Parathyroid adenoma (tissue), 2 donors: ENCODE measurements at regions not wholly inside any gene's neighbourhood (a gene's known extent, or its start where the extent isn't known, plus 50 kb on each side); places are given as distances from the start of the nearest gene placed in this dataset.

Experiments used
- H2AFZ ChIP-seq: fragments of 300-600 bp; sonication (generic); one replicate; pipeline ENCODE4 v1.7.0; 2017; ENCODE audit warnings: antibody characterized with exemption, mild to moderate bottlenecking
- H3K27ac ChIP-seq: fragments of 300-600 bp; sonication (generic); one replicate; pipeline ENCODE4 v1.7.0; 2017
- H3K27me3 ChIP-seq: fragments of 300-600 bp; sonication (generic); one replicate; pipeline ENCODE4 v1.7.0; 2017; ENCODE audit warnings: low read length; ENCODE audit not compliant: control insufficient read depth, insufficient read depth
- H3K36me3 ChIP-seq: fragments of 300-600 bp; sonication (generic); one replicate; pipeline ENCODE4 v1.7.0; 2017; ENCODE audit warnings: low read length; ENCODE audit not compliant: control insufficient read depth, insufficient read depth
- H3K4me1 ChIP-seq: fragments of 300-600 bp; sonication (generic); one replicate; pipeline ENCODE4 v1.7.0; 2017; ENCODE audit warnings: control low read depth
- H3K4me2 ChIP-seq: fragments of 300-600 bp; sonication (generic); one replicate; pipeline ENCODE4 v1.7.0; 2017; ENCODE audit warnings: low read length
- H3K4me3 ChIP-seq: fragments of 300-600 bp; sonication (generic); one replicate; pipeline ENCODE4 v1.7.0; 2017; ENCODE audit warnings: low read depth, low read length
- H3K79me2 ChIP-seq: fragments of 300-600 bp; sonication (generic); one replicate; pipeline ENCODE4 v1.7.0; 2017; ENCODE audit warnings: control low read depth
- H3K9ac ChIP-seq: fragments of 300-600 bp; sonication (generic); one replicate; pipeline ENCODE4 v1.7.0; 2017; ENCODE audit warnings: mild to moderate bottlenecking
- H3K9me3 ChIP-seq: fragments of 300-600 bp; sonication (generic); one replicate; pipeline ENCODE4 v1.7.0; 2017; ENCODE audit warnings: low read length; ENCODE audit not compliant: control insufficient read depth
- CTCF ChIP-seq: fragments of 300-600 bp; sonication (generic); IDR thresholded peaks from one replicate; pipeline ENCODE4 v1.7.0; 2017; ENCODE audit warnings: antibody characterized with exemption, mild to moderate bottlenecking
- donor health status: primary hyperparathyroidism.

DNA sequence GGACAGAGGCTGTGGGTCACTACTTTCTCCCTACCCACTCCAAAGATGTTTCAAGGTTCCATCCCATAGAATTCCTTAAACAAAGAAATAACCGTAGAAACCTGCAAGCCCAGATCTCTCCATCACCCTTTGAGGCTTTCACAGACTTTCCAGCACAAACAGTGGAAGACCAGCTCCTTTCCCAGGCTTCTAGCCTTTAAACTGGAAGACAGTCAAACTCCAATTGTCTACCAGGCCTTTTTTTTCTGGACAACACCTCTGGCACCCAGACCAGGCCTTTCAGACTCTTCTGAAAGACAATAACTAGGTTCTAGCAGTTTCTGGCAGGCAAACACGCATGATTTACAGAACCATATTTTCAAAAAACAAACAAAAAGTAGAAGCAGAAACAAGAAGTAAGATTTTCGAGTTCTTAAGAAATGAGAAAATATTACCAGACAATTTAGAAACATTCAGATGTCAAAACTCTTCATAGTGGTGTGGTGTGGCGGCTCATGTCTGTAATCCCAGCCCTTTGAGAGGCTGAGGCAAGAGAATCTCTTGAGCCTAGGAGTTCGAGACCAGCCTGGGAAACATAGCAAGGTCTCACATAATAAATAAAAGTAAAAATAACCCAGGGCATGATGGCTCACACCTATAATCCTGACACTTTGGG is 73.0 kb upstream of the EPCAM start:
- H3K9me3 ChIP-seq: no peaks in the 10 kb centered on the region
- TF ChIP-seq CTCF: no peak
- no peak overlapping the region for H3K27ac ChIP-seq
- no peaks in the 10 kb centered on the region for H3K4me1 ChIP-seq
- no peak overlapping the region for H3K9ac ChIP-seq
- no peak overlapping the region for H3K4me2 ChIP-seq
- H3K4me3 ChIP-seq: no peak overlapping the region
- no peaks in the 10 kb centered on the region for H3K36me3 ChIP-seq
- no peaks in the 10 kb centered on the region for H3K27me3 ChIP-seq
- no peaks in the 10 kb centered on the region for H3K79me2 ChIP-seq
- H2AFZ ChIP-seq: no peak overlapping the region

DNA sequence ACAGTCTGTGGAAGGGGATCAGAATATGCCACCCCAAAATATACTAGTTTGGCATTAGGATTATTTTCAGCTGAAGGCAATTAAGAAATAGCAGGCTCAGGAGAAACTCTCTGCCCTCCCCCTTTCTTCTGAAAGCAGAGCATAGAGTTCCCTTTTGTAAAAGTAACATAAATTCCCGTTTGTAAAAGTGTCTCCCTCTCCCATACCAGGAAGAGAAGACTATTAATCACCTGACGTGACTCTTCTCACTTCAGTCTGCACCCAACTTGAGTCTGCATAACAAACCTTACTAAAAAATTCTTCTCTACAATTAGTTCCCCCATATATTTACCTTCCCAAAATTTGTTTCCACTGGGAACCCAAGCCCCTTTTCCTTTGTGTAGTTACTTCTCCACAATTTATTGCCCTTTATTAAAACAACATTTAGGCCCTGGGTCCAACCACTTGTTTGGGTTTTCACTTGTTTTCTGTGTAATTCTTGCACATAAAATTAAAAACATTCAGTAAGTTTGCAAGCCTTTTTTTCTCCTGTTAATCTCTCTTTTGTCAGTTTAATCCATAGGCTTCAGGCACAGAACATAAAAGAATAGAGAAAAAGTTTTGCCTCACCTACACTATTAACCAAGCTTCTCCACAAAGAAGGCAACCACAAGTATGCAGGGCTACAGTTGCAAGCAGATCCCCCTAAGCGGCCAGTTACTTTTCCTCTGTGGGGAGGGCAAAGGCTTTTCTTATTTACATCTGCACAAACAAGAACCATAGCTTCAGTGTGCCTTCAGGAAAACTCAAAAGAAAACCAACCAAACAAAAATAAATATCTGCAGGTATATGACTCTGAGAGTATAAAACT is 73.8 kb upstream of the EPCAM start:
- Histone ChIP-seq H3K4me3 (no peak overlapping the region), H3K9me3 (no peaks in the 10 kb centered on the region), H3K4me2 (no peak overlapping the region), H3K27ac (no peak overlapping the region), H3K4me1 (no peaks in the 10 kb centered on the region), H2AFZ (no peak overlapping the region), H3K9ac (no peak overlapping the region), H3K79me2 (no peaks in the 10 kb centered on the region), H3K36me3 (no peaks in the 10 kb centered on the region), H3K27me3 (no peaks in the 10 kb centered on the region)
- no peak for TF ChIP-seq CTCF

- Histone ChIP-seq H3K79me2 (no peaks in the 10 kb centered on the region), H3K9ac (no peak overlapping the region), H3K36me3 (no peaks in the 10 kb centered on the region), H3K27me3 (no peaks in the 10 kb centered on the region), H3K4me2 (no peak overlapping the region), H2AFZ (no peak overlapping the region), H3K9me3 (no peaks in the 10 kb centered on the region), H3K4me1 (no peaks in the 10 kb centered on the region), H3K27ac (no peak overlapping the region), H3K4me3 (no peak overlapping the region)
- no peak for TF ChIP-seq CTCF
These were observed 75.1 kb upstream of the EPCAM start for GRCh38 chr2:47293976-47294375.

DNA sequence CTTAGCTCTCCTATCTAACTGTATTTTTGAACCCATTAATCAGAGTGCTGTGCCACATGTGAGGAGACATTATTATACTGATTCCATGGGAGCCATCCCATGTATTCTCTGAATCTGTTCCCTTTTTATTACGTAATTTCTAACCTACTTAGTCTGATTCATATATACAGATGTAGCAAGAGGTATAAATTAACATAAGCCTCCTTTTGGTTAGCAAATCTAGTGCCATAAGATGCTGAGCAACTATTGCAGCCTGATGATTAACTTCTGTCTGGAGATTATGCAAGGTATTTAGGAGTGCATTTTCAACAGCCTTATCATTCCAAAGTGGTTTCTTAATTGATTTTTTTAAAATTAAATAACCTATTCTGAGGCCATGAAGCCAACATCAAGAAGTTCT is 80.2 kb upstream of the EPCAM start:
- H3K27me3 ChIP-seq: no peaks in the 10 kb centered on the region
- no peak overlapping the region for H3K4me3 ChIP-seq
- no peaks in the 10 kb centered on the region for H3K4me1 ChIP-seq
- no peak for TF ChIP-seq CTCF
- H3K9me3 ChIP-seq: no peaks in the 10 kb centered on the region
- no peak overlapping the region for H3K27ac ChIP-seq
- H3K9ac ChIP-seq: no peak overlapping the region
- H2AFZ ChIP-seq: no peak overlapping the region
- no peaks in the 10 kb centered on the region for H3K36me3 ChIP-seq
- no peaks in the 10 kb centered on the region for H3K79me2 ChIP-seq
- H3K4me2 ChIP-seq: no peak overlapping the region
